ENCODE measurements at regions not wholly inside any gene's neighbourhood (a gene's known extent, or its start where the extent isn't known, plus 50 kb on each side); places are given as distances from the start of the nearest gene placed in this dataset.
A peak's percentile ranks its signal among the peaks of the same experiment; 100 is the strongest.

GRCh38 chr3:185309302-185309701 is 53.6 kb upstream of the MAP3K13 start (continued):
- TF ChIP-seq NCOA2 (CRISPR knock-in tag; IDR thresholded peaks at IDR 0.05): 0 out of 2 replicates have a peak, but pooled peaks have one; percentile 9
- no peak for TF ChIP-seq PHF21A (CRISPR knock-in tag; IDR thresholded peaks at IDR 0.05)
- no peak for TF ChIP-seq FOXA1 (IDR thresholded peaks at IDR 0.05)
- TF ChIP-seq FOXA1 (CRISPR knock-in tag; IDR thresholded peaks at IDR 0.05): no peak
- no peak for TF ChIP-seq MXD1 (CRISPR knock-in tag; IDR thresholded peaks at IDR 0.05)
- TF ChIP-seq SMC3 (IDR thresholded peaks at IDR 0.05; ENCODE audit: low read length): no peak
- no peak for TF ChIP-seq ZNF335 (CRISPR knock-in tag; IDR thresholded peaks at IDR 0.05)
- TF ChIP-seq ZBTB2 (CRISPR knock-in tag; IDR thresholded peaks at IDR 0.05; ENCODE audit: low read depth): no peak
- no peak for TF ChIP-seq ZNF263 (CRISPR knock-in tag; IDR thresholded peaks at IDR 0.05)
- TF ChIP-seq ZNF512 (CRISPR knock-in tag; IDR thresholded peaks at IDR 0.05): no peak
- no peak for TF ChIP-seq ZNF790 (CRISPR knock-in tag; IDR thresholded peaks at IDR 0.05; ENCODE audit: borderline replicate concordance)
- no peak for TF ChIP-seq HNF1B (CRISPR knock-in tag; IDR thresholded peaks at IDR 0.05)
- TF ChIP-seq RFXAP (CRISPR knock-in tag; IDR thresholded peaks at IDR 0.05; ENCODE audit: borderline replicate concordance): no peak
- no peak for TF ChIP-seq CEBPZ (IDR thresholded peaks at IDR 0.05; ENCODE audit: low read length)
- TF ChIP-seq RFX5 (IDR thresholded peaks at IDR 0.05; ENCODE audit: low read depth, low read length): 0 out of 2 replicates have a peak, but pooled peaks have one; percentile 42
- no peak for TF ChIP-seq FOXO4 (CRISPR knock-in tag; conservative IDR thresholded peaks at IDR 0.05)
- TF ChIP-seq PHB2 (IDR thresholded peaks at IDR 0.05; ENCODE audit: partially characterized antibody): no peak
- TF ChIP-seq KDM5B (CRISPR knock-in tag; IDR thresholded peaks at IDR 0.05; ENCODE audit: borderline replicate concordance): no peak
- TF ChIP-seq ZFP82 (CRISPR knock-in tag; IDR thresholded peaks at IDR 0.05; ENCODE audit: borderline replicate concordance): no peak
- no peak for TF ChIP-seq THAP7 (CRISPR knock-in tag; IDR thresholded peaks at IDR 0.05)
- TF ChIP-seq ZSCAN31 (CRISPR knock-in tag; IDR thresholded peaks at IDR 0.05; ENCODE audit: low read depth): no peak

Data from HepG2 (cell line).